Astrocyte (in vitro differentiated cells and primary cell): ENCODE measurements at regions not wholly inside any gene's neighbourhood (a gene's known extent, or its start where the extent isn't known, plus 50 kb on each side); places are given as distances from the start of the nearest gene placed in this dataset.
"Not testable (repeated sequence)": the region's sequence is repeated elsewhere in the genome, so short reads cannot be mapped to it uniquely, and the experiment has no call there.

Experiments used
- DNase-seq: peaks from one replicate; pipeline ENCODE4 v3.0.0-alpha.2; 2010; ENCODE audit warnings: low read depth
- FAIRE-seq: peaks from 2 replicates; lab custom pipeline; 2011; peaks lifted over from hg19 to GRCh38; lab: Jason Lieb, UNC
- H2AFZ ChIP-seq: 2 replicates; pipeline ENCODE4 v1.6.0; 2012; ENCODE audit warnings: low read depth, low read length, inconsistent platforms
- H3K27ac ChIP-seq: 2 replicates; pipeline ENCODE4 v1.5.1; 2011; ENCODE audit warnings: low read depth, low read length, inconsistent platforms
- H3K27me3 ChIP-seq: 2 replicates; pipeline ENCODE4 v1.6.0; 2011; ENCODE audit warnings: low read length, inconsistent platforms; ENCODE audit not compliant: insufficient read depth
- H3K36me3 ChIP-seq: 2 replicates; pipeline ENCODE4 v1.5.1; 2011; ENCODE audit warnings: low read length, inconsistent platforms; ENCODE audit not compliant: insufficient read depth
- H3K4me1 ChIP-seq: 2 replicates; pipeline ENCODE4 v1.5.1; 2011; ENCODE audit warnings: low read length, inconsistent platforms; ENCODE audit not compliant: insufficient read depth
- H3K4me2 ChIP-seq: 2 replicates; pipeline ENCODE4 v1.6.0; 2012; ENCODE audit warnings: low read length, inconsistent platforms
- H3K4me3 ChIP-seq: 2 replicates; pipeline ENCODE4 v1.5.1; 2011; ENCODE audit warnings: low read depth, mild to moderate bottlenecking, low read length, inconsistent platforms; ENCODE audit not compliant: insufficient read depth
- H3K79me2 ChIP-seq: 2 replicates; pipeline ENCODE4 v1.6.0; 2012; ENCODE audit warnings: mild to moderate bottlenecking, low read length, inconsistent platforms; ENCODE audit not compliant: insufficient read depth
- H3K9ac ChIP-seq: 2 replicates; pipeline ENCODE4 v1.6.0; 2012; ENCODE audit warnings: mild to moderate bottlenecking, low read length, inconsistent platforms
- H3K9me3 ChIP-seq: 2 replicates; pipeline ENCODE4 v1.5.1; 2012; ENCODE audit warnings: low read depth, mild to moderate bottlenecking, low read length, inconsistent platforms; ENCODE audit not compliant: insufficient read depth
- H4K20me1 ChIP-seq: 2 replicates; pipeline ENCODE4 v1.6.0; 2012; ENCODE audit warnings: low read length, inconsistent platforms; ENCODE audit not compliant: insufficient read depth
- H3K27ac Mint-ChIP-seq: one replicate; pipeline ENCODE4 v1.8.0; 2021; ENCODE audit warnings: mild to moderate bottlenecking, mixed read lengths; ENCODE audit not compliant: unreplicated experiment
- H3K27me3 Mint-ChIP-seq: one replicate; pipeline ENCODE4 v1.8.0; 2021; ENCODE audit warnings: low read depth, mixed read lengths; ENCODE audit not compliant: unreplicated experiment
- H3K36me3 Mint-ChIP-seq: one replicate; pipeline ENCODE4 v1.8.0; 2021; ENCODE audit warnings: low read depth, mixed read lengths; ENCODE audit not compliant: unreplicated experiment
- H3K4me1 Mint-ChIP-seq: one replicate; pipeline ENCODE4 v1.8.0; 2021; ENCODE audit warnings: low read depth, mixed read lengths; ENCODE audit not compliant: unreplicated experiment
- H3K4me3 Mint-ChIP-seq: one replicate; pipeline ENCODE4 v1.8.0; 2021; ENCODE audit warnings: mild to moderate bottlenecking, moderate library complexity, mixed read lengths; ENCODE audit not compliant: unreplicated experiment
- H3K9me3 Mint-ChIP-seq: one replicate; pipeline ENCODE4 v1.8.0; 2021; ENCODE audit warnings: mild to moderate bottlenecking, mixed read lengths; ENCODE audit not compliant: unreplicated experiment
- EZH2 ChIP-seq: IDR thresholded peaks from 2 replicates; pipeline ENCODE4 v1.6.1; 2012; ENCODE audit warnings: mild to moderate bottlenecking, low read length, inconsistent platforms; ENCODE audit not compliant: insufficient read depth
- TF ChIP-seq, protein P1 (sequence below): IDR thresholded peaks from 2 replicates; pipeline ENCODE4 v1.5.1; 2011; ENCODE audit warnings: low read depth, mild to moderate bottlenecking, inconsistent platforms, low read length, moderate library complexity; ENCODE audit not compliant: insufficient read depth

DNA sequence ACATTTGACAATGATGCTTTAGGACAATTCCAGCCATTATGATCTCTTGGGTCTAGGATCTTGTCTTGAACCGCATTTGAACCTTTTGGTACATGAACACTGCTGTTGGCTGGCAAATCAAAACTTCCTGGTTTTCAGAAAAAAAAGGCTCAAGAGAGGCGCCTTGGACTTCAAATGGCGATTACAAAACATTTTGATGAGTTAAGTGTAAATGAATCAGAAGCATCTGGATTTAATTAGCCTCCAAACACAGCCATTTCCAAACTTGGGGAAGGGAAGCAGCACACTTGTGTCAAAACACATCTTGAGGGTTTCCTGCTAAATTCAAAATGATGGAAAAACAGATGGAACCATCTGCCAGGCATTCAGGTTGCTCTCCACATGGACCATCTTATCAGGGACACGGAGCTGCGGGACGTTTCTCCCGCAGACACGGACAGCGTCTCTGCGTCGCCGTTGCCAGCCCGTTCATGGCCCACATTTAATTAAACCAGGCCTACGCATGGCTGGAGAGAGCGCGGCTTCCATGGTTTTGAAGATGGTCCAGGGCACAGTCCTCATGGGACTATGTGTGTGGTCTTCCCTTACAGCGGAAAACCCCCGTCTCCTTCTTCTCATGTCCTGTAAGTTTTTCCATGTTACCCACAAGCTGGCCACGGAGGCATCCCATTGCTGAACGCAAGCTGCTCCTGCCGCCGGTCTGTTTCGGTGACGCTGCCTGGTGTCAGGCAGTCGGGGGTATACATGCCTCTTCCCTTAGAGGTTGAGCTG is 55.8 kb upstream of the PTCH1 start:
- no peak overlapping the region for H2AFZ ChIP-seq
- no peak overlapping the region for H3K4me2 ChIP-seq
- H3K36me3 Mint-ChIP-seq: no peaks in the 10 kb centered on the region
- peaks cover 14% of the 10 kb centered on the region for H3K4me1 ChIP-seq
- no peaks in the 10 kb centered on the region for H3K36me3 ChIP-seq
- no peak for TF ChIP-seq EZH2
- TF ChIP-seq, protein P1, sequence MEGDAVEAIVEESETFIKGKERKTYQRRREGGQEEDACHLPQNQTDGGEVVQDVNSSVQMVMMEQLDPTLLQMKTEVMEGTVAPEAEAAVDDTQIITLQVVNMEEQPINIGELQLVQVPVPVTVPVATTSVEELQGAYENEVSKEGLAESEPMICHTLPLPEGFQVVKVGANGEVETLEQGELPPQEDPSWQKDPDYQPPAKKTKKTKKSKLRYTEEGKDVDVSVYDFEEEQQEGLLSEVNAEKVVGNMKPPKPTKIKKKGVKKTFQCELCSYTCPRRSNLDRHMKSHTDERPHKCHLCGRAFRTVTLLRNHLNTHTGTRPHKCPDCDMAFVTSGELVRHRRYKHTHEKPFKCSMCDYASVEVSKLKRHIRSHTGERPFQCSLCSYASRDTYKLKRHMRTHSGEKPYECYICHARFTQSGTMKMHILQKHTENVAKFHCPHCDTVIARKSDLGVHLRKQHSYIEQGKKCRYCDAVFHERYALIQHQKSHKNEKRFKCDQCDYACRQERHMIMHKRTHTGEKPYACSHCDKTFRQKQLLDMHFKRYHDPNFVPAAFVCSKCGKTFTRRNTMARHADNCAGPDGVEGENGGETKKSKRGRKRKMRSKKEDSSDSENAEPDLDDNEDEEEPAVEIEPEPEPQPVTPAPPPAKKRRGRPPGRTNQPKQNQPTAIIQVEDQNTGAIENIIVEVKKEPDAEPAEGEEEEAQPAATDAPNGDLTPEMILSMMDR: no peak
- H3K79me2 ChIP-seq: no peaks in the 10 kb centered on the region
- peaks cover 18% of the 10 kb centered on the region for H3K4me1 Mint-ChIP-seq
- no peak overlapping the region for H3K9ac ChIP-seq
- H3K4me3 ChIP-seq: no peak overlapping the region
- no peak for FAIRE-seq
- H3K27me3 Mint-ChIP-seq: peaks cover 26% of the 10 kb centered on the region
- H3K9me3 Mint-ChIP-seq: peaks cover 12% of the 10 kb centered on the region
- H3K27ac ChIP-seq: no peak overlapping the region
- no peak overlapping the region for H3K27ac Mint-ChIP-seq
- H3K9me3 ChIP-seq: peaks cover 5% of the 10 kb centered on the region
- peaks cover 6% of the 10 kb centered on the region for H3K27me3 ChIP-seq
- no peaks in the 10 kb centered on the region for H4K20me1 ChIP-seq
- DNase-seq: no peak
- H3K4me3 Mint-ChIP-seq: no peak overlapping the region

GRCh38 chr9:95570646-95571045 is 53.9 kb upstream of the PTCH1 start:
- FAIRE-seq (no peak), DNase-seq (peak; percentile 53)
- Histone ChIP-seq H3K9me3 (peaks cover 5% of the 10 kb centered on the region), H3K27ac (peak overlapping the region; percentile 54), H3K9ac (peak overlapping the region; percentile 47), H4K20me1 (no peaks in the 10 kb centered on the region), H3K4me3 (peak overlapping the region; percentile 38), H3K4me1 (peaks cover 14% of the 10 kb centered on the region), H3K79me2 (no peaks in the 10 kb centered on the region), H3K27me3 (peaks cover 6% of the 10 kb centered on the region), H3K36me3 (no peaks in the 10 kb centered on the region), H3K4me2 (peak overlapping the region; percentile 88), H2AFZ (peak overlapping the region; percentile 86)
- Mint-ChIP-seq H3K27me3 (peaks cover 25% of the 10 kb centered on the region), H3K4me1 (peaks cover 14% of the 10 kb centered on the region), H3K27ac (peak overlapping the region; percentile 92), H3K4me3 (peak overlapping the region; percentile 57), H3K36me3 (no peaks in the 10 kb centered on the region), H3K9me3 (peaks cover 8% of the 10 kb centered on the region)
- TF ChIP-seq, protein P1: no peak
- TF ChIP-seq EZH2: no peak

DNA sequence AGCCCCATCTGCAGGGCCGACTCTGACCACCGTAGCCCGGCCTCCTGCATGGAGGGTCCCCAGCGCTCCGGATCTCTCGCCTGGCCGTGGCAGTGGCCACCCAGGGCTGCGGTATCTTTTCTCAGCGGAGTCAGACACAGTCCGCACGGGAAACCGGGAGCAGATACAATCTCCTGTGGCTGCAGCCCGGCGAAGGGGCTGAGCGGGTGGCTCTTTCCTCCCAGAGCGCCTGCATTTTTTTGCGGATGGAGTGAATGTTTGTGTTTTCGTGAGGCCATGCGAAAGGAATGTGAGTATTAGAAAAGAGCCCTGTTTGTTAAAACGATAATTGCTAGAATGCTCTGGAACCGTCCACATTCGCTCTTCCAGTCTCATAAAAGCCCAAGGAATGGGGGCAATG is 53.4 kb upstream of the PTCH1 start:
- Mint-ChIP-seq H3K9me3 (peaks cover 8% of the 10 kb centered on the region), H3K4me3 (no peak overlapping the region), H3K27ac (peak overlapping the region; percentile 92), H3K36me3 (no peaks in the 10 kb centered on the region), H3K27me3 (peaks cover 28% of the 10 kb centered on the region), H3K4me1 (peaks cover 14% of the 10 kb centered on the region)
- H4K20me1 ChIP-seq: no peaks in the 10 kb centered on the region
- peak overlapping the region; percentile 47 for H3K9ac ChIP-seq
- H3K9me3 ChIP-seq: peaks cover 5% of the 10 kb centered on the region
- peaks cover 14% of the 10 kb centered on the region for H3K4me1 ChIP-seq
- FAIRE-seq (no peak), DNase-seq (peak; percentile 46)
- H3K79me2 ChIP-seq: no peaks in the 10 kb centered on the region
- H2AFZ ChIP-seq: peak overlapping the region; percentile 86
- peak overlapping the region; percentile 88 for H3K4me2 ChIP-seq
- H3K36me3 ChIP-seq: no peaks in the 10 kb centered on the region
- peak overlapping the region; percentile 54 for H3K27ac ChIP-seq
- H3K27me3 ChIP-seq: peaks cover 6% of the 10 kb centered on the region
- peak overlapping the region; percentile 38 for H3K4me3 ChIP-seq
- TF ChIP-seq, protein P1: no peak
- no peak for TF ChIP-seq EZH2

GRCh38 chr9:95568735-95569134 is 52.0 kb upstream of the PTCH1 start:
- H3K9me3 Mint-ChIP-seq, H3K4me3 ChIP-seq, H3K27ac Mint-ChIP-seq, H3K36me3 ChIP-seq, H3K9me3 ChIP-seq, H3K9ac ChIP-seq, H2AFZ ChIP-seq, FAIRE-seq, H3K79me2 ChIP-seq, H4K20me1 ChIP-seq, H3K27ac ChIP-seq, H3K36me3 Mint-ChIP-seq, H3K27me3 ChIP-seq, H3K4me2 ChIP-seq, DNase-seq, H3K4me3 Mint-ChIP-seq: not testable (repeated sequence)
- H3K27me3 Mint-ChIP-seq: peaks cover 28% of the 10 kb centered on the region
- H3K4me1 ChIP-seq: peaks cover 14% of the 10 kb centered on the region
- peaks cover 12% of the 10 kb centered on the region for H3K4me1 Mint-ChIP-seq
